ENCODE measurements at regions not wholly inside any gene's neighbourhood (a gene's known extent, or its start where the extent isn't known, plus 50 kb on each side); places are given as distances from the start of the nearest gene placed in this dataset.

DNA sequence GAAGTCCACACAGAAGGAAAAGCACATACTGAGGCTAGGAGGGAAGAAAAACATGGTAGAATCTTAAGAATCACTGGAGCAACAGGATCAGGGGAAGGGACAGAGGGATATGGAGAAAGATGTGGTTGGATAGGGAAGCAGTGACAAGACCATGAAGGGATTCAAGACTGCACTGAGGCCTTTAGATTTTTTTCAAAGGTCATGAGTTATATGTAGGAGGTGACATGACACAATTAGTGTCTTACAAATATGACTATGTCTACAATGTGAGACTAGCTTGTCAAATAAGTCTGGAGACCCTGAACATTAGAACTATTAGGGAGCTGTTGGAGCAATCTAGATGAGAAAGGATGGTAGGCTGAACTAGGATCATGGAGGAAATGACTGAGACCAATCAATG is 1130.3 kb upstream of the ZEB2 start:
- ChIA-PET POLR2A (no interaction called here), CTCF (interaction anchor here (1.0 kb wide), 1 partner anchor 24 kb away, joined by 3 read pairs; no protein-coding TSS in a partner anchor)
- TF ChIP-seq, protein P1, sequence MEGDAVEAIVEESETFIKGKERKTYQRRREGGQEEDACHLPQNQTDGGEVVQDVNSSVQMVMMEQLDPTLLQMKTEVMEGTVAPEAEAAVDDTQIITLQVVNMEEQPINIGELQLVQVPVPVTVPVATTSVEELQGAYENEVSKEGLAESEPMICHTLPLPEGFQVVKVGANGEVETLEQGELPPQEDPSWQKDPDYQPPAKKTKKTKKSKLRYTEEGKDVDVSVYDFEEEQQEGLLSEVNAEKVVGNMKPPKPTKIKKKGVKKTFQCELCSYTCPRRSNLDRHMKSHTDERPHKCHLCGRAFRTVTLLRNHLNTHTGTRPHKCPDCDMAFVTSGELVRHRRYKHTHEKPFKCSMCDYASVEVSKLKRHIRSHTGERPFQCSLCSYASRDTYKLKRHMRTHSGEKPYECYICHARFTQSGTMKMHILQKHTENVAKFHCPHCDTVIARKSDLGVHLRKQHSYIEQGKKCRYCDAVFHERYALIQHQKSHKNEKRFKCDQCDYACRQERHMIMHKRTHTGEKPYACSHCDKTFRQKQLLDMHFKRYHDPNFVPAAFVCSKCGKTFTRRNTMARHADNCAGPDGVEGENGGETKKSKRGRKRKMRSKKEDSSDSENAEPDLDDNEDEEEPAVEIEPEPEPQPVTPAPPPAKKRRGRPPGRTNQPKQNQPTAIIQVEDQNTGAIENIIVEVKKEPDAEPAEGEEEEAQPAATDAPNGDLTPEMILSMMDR (IDR thresholded peaks at IDR 0.05; ENCODE audit: control extremely low read depth, extremely low read depth, low read depth, missing control alignments) = no peak
- no peak for DNase-seq (ENCODE audit: extremely low spot score)

DNA sequence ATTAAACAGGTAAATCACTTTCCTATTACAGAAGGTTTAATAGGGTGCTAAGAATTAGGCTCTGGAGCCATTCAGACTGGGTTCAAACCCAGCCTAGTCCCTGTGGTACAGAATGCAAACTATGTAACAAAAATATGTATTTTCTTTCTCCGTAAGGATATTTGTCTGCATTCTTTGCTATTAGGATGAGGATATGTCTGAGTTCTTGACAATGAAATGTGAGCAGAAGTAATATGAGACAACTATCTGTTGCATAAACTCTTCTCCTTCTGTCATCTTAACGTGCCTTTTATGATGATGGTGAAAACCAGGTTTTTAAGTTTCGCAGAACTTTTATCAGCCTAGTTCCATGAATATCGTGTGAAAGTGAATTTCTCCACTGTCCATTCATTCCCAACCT is 1129.1 kb upstream of the ZEB2 start:
- ChIA-PET CTCF (no interaction called here), POLR2A (no interaction called here)
- TF ChIP-seq, protein P1 (IDR thresholded peaks at IDR 0.05; ENCODE audit: control extremely low read depth, extremely low read depth, low read depth, missing control alignments) = no peak
- no peak for DNase-seq (ENCODE audit: extremely low spot score)

DNA sequence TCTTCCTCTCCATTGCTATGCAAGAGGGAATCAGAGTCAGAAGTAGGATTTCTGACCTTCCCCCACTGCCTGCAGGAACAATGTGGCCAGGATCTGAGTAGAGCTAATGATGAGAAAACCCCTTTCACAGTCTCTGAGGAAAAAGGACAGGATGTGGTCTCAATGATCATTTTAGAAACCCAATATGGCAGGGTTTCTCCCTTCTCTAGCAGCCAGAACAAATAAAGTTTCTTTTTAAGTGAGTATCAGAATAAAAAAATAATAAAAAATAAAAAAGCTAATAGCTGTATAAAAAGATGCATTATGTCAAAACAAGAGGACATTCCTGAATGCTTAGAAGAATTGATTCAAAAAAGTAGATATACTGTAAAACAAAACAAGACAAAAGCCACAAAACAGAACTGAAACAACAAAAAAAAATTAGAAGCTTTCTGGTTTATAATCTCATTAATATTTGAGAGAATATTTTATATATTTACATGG is 1124.9 kb upstream of the ZEB2 start:
- DNase-seq (ENCODE audit: extremely low spot score) = peak; percentile 19
- CTCF ChIA-PET = interaction anchor here (1.0 to 2.7 kb wide), 3 partner anchors 12 to 108 kb away, joined by 3 to 10 read pairs (median 5); no protein-coding TSS in a partner anchor
- POLR2A ChIA-PET = no interaction called here
- TF ChIP-seq, protein P1 (IDR thresholded peaks at IDR 0.05; ENCODE audit: control extremely low read depth, extremely low read depth, low read depth, missing control alignments) = no peak

DNA sequence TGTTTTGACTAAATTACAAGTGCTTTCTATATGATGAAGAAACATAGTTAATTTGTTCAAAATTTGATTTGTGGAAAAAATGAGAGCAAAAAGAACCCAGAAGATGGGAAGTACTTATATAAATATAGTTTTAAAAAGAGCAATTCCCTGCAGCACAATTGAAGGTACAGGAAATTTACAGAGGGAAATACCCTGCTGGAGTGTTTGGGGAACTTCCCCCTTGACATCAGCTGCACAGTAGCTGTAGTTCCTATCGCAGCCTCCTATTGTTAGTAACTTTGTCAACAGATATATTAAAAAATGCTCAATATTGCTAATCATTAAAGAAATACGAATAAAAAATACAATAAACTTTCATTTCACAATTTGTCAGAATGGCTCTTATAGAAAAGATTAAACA is 1118.8 kb upstream of the ZEB2 start:
- peak; percentile 9 for DNase-seq (ENCODE audit: extremely low spot score)
- TF ChIP-seq, protein P1 (IDR thresholded peaks at IDR 0.05; ENCODE audit: control extremely low read depth, extremely low read depth, low read depth, missing control alignments) = no peak
- ChIA-PET CTCF (no interaction called here), POLR2A (no interaction called here)

DNA sequence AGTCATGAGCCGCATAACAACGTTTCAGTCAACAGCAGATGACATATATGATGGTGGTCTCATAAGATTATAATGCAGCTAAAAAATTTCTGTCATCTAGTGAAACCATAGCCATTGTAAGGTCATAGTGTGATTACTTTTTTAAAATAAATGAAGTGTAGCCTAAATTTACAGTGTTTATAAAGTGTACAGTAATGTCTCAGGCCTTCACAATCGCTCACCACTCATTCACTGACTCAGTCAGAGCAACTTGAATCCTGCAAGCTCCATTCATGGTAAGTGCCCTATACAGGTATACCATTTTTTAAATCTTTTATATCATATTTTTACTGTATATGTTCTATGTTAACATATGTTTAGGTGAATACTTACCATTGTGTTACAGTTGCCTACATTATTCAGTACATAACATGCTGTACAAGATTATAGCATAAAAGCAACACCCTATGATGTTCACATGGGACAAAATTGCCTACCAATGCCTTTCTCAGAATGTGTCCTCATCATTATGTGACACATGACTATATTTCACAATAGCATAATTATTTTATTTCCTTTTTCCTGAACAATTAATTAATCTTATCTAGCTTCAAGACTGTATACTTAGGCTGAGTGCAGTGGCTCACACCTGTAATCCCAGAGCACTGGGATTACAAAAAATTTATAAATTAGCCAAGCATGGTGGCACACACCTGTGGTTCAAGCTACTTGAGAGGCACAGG is 1115.9 kb upstream of the ZEB2 start:
- POLR2A ChIA-PET = no interaction called here
- CTCF ChIA-PET = interaction anchor here (1.0 to 2.1 kb wide), 3 partner anchors 9 to 12 kb away, joined by 3 to 6 read pairs (median 3); no protein-coding TSS in a partner anchor
- no peak for DNase-seq (ENCODE audit: extremely low spot score)
- TF ChIP-seq, protein P1 (IDR thresholded peaks at IDR 0.05; ENCODE audit: control extremely low read depth, extremely low read depth, low read depth, missing control alignments) = no peak

DNA sequence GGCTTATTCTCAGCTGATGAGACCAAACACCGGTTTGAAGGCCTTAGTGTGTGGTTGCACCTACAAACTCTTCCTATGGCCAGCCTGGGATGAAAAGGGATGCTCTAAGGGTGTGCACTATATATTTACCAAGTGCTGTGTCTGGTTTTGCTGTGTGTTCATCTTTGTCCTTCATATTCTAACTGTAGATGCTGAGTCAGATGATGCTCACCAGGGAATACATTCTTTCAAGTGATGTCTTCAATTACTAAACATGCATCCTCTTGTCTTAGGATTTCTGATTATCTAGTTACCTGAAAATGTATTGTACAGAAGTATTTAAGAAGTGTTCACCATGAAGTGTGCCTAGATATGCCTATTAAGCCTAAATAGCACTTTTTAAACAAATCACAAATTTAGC is 1111.6 kb upstream of the ZEB2 start:
- ChIA-PET CTCF (interaction anchor here (1.4 to 1.5 kb wide), 2 partner anchors 16 to 38 kb away, joined by 3 read pairs; no protein-coding TSS in a partner anchor), POLR2A (no interaction called here)
- TF ChIP-seq, protein P1 (IDR thresholded peaks at IDR 0.05; ENCODE audit: control extremely low read depth, extremely low read depth, low read depth, missing control alignments) = no peak
- DNase-seq (ENCODE audit: extremely low spot score) = no peak
